SHP77 (cell line): ENCODE measurements at regions not wholly inside any gene's neighbourhood (a gene's known extent, or its start where the extent isn't known, plus 50 kb on each side); places are given as distances from the start of the nearest gene placed in this dataset.
A peak's percentile ranks its signal among the peaks of the same experiment; 100 is the strongest.

Experiments
- DNase-seq, 2 experiments: peaks; one replicate each; lab custom pipeline; 2025; lab: John Stamatoyannopoulos, UW

GRCh38 chr5:115402822-115403577 lies 106.5 kb upstream of the CCDC112 start:
- DNase-seq = no peak

- DNase-seq = no peak
Measured at GRCh38 chr5:115402092-115402491, 105.6 kb upstream of the CCDC112 start.

- DNase-seq = no peak
Measured at GRCh38 chr5:115398719-115399118, 102.3 kb upstream of the CCDC112 start.

GRCh38 chr5:115396688-115397087 lies 100.2 kb upstream of the CCDC112 start:
- DNase-seq = no peak

GRCh38 chr5:115396081-115396480 lies 99.6 kb upstream of the CCDC112 start:
- DNase-seq = no peak

- no peak for DNase-seq
Measured at GRCh38 chr5:115394531-115394930, 98.1 kb upstream of the CCDC112 start.

GRCh38 chr5:115393239-115393638 lies 96.8 kb upstream of the CCDC112 start:
- no peak for DNase-seq

- no peak for DNase-seq
Measured at GRCh38 chr5:115392611-115393010, 96.2 kb upstream of the CCDC112 start.

GRCh38 chr5:115391780-115392179 lies 95.3 kb upstream of the CCDC112 start:
- no peak for DNase-seq

GRCh38 chr5:115389799-115390382 lies 93.4 kb upstream of the CCDC112 start:
- no peak for DNase-seq

- no peak for DNase-seq
Measured at GRCh38 chr5:115389034-115389798, 92.8 kb upstream of the CCDC112 start.

- DNase-seq = no peak
Measured at GRCh38 chr5:115388240-115388639, 91.8 kb upstream of the CCDC112 start.

- DNase-seq = no peak
Measured at GRCh38 chr5:115387816-115388215, 91.4 kb upstream of the CCDC112 start.

GRCh38 chr5:115386657-115387056 lies 90.2 kb upstream of the CCDC112 start:
- DNase-seq = no peak

GRCh38 chr5:115384587-115385375 lies 88.3 kb upstream of the CCDC112 start:
- no peak for DNase-seq

GRCh38 chr5:115382989-115383388 lies 86.5 kb upstream of the CCDC112 start:
- DNase-seq = no peak

- DNase-seq = no peak
Measured at GRCh38 chr5:115381911-115382662, 85.6 kb upstream of the CCDC112 start.

- peak in 1 of 2 experiments; percentile 60 for DNase-seq
Measured at GRCh38 chr5:115379622-115380344, 83.3 kb upstream of the CCDC112 start.

- DNase-seq = no peak
Measured at GRCh38 chr5:115378754-115379153, 82.3 kb upstream of the CCDC112 start.

- DNase-seq = no peak
Measured at GRCh38 chr5:115377468-115378217, 81.2 kb upstream of the CCDC112 start.
